Vagina (tissue), 2 donors: ENCODE measurements at regions not wholly inside any gene's neighbourhood (a gene's known extent, or its start where the extent isn't known, plus 50 kb on each side); places are given as distances from the start of the nearest gene placed in this dataset.

Experiments
- DNase-seq, 2 donors: peaks; one replicate each; pipeline ENCODE4 v3.0.0-alpha.2; 2017; ENCODE audit errors: extremely low spot score in 2 of 2
- H3K27ac ChIP-seq: fragments of 200-600 bp; sonication (generic); one replicate; pipeline ENCODE4 v1.5.1; 2019
- H3K27me3 ChIP-seq: fragments of 200-600 bp; sonication (generic); one replicate; pipeline ENCODE4 v1.5.1; 2019
- H3K36me3 ChIP-seq, 2 donors: fragments of 200-600 bp; sonication (generic); one replicate each; pipeline ENCODE4 v1.5.1; 2017 to 2019
- H3K4me1 ChIP-seq: fragments of 200-600 bp; sonication (generic); one replicate; pipeline ENCODE4 v1.5.1; 2019
- H3K4me3 ChIP-seq, 2 donors: fragments of 200-600 bp; sonication (generic); 1 replicate in 1 of 2; 2 replicates in 1 of 2; pipeline ENCODE4 v1.5.1; 2016 to 2019
- H3K9me3 ChIP-seq: fragments of 200-600 bp; sonication (generic); one replicate; pipeline ENCODE4 v1.5.1; 2019
- CTCF ChIP-seq, 3 experiments: fragments of 450-650 bp in 2 of 3; fragments of 200-600 bp in 1 of 3; sonication (generic) in 1 of 3; IDR thresholded peaks; one replicate each; pipeline ENCODE4 v1.5.1; 2017 to 2019; ENCODE audit warnings: antibody characterized with exemption in 3 of 3, mild to moderate bottlenecking in 2 of 3, moderate library complexity in 2 of 3
- POLR2A ChIP-seq, 2 donors: fragments of 450-650 bp; IDR thresholded peaks; one replicate each; pipeline ENCODE4 v1.6.1; 2017; ENCODE audit warnings: antibody characterized with exemption in 2 of 2, mild to moderate bottlenecking in 2 of 2, moderate library complexity in 2 of 2
- POLR2AphosphoS5 ChIP-seq, 2 donors: sonication (generic); formaldehyde crosslinking; IDR thresholded peaks; one replicate each; pipeline ENCODE4 v1.9.0; 2017; ENCODE audit warnings: antibody characterized with exemption in 2 of 2, mild to moderate bottlenecking in 2 of 2, low read depth in 1 of 2; ENCODE audit not compliant: insufficient read depth in 1 of 2
- intact Hi-C: fragments of 100-400 bp; cut with DNase I; formaldehyde crosslinking; loops from one replicate; pipeline ENCODE4 v1.15.1; 2023

- Histone ChIP-seq H3K9me3 (no peaks in the 10 kb centered on the region), H3K27ac (no peak overlapping the region), H3K36me3 (no peaks in the 10 kb centered on the region), H3K27me3 (no peaks in the 10 kb centered on the region), H3K4me3 (no peak overlapping the region), H3K4me1 (no peaks in the 10 kb centered on the region)
- no peak for TF ChIP-seq CTCF (IDR thresholded peaks at IDR 0.05)
- no peak for TF ChIP-seq POLR2A (IDR thresholded peaks at IDR 0.05)
- TF ChIP-seq POLR2AphosphoS5 (IDR thresholded peaks at IDR 0.05; ENCODE audit: insufficient read depth in 1 of 2, low read depth in 1 of 2), result no peak
- intact Hi-C loops, result no loop called here
- DNase-seq, result no peak
These were observed 124.8 kb downstream of the HDGFL1 start for GRCh38 chr6:22694092-22694724.

- Histone ChIP-seq H3K9me3 (no peaks in the 10 kb centered on the region), H3K27ac (no peak overlapping the region), H3K36me3 (no peaks in the 10 kb centered on the region), H3K4me1 (no peaks in the 10 kb centered on the region), H3K4me3 (no peak overlapping the region), H3K27me3 (no peaks in the 10 kb centered on the region)
- intact Hi-C loops, result no loop called here
- no peak for DNase-seq
- no peak for TF ChIP-seq POLR2A (IDR thresholded peaks at IDR 0.05)
- TF ChIP-seq POLR2AphosphoS5 (IDR thresholded peaks at IDR 0.05; ENCODE audit: insufficient read depth in 1 of 2, low read depth in 1 of 2), result no peak
- no peak for TF ChIP-seq CTCF (IDR thresholded peaks at IDR 0.05)
These were observed 127.1 kb downstream of the HDGFL1 start for GRCh38 chr6:22696481-22696880.

- no peaks in the 10 kb centered on the region for H3K27me3 ChIP-seq
- H3K9me3 ChIP-seq, result no peaks in the 10 kb centered on the region
- H3K36me3 ChIP-seq, result no peaks in the 10 kb centered on the region
- intact Hi-C loops, result no loop called here
- no peaks in the 10 kb centered on the region for H3K4me1 ChIP-seq
- TF ChIP-seq POLR2A (IDR thresholded peaks at IDR 0.05) (no peak), POLR2AphosphoS5 (IDR thresholded peaks at IDR 0.05; ENCODE audit: insufficient read depth in 1 of 2, low read depth in 1 of 2) (no peak)
- no peak overlapping the region for H3K4me3 ChIP-seq
- no peak for DNase-seq
- no peak overlapping the region for H3K27ac ChIP-seq
These were observed 127.9 kb downstream of the HDGFL1 start for GRCh38 chr6:22697306-22697705.

GRCh38 chr6:22699151-22699550 lies 129.8 kb downstream of the HDGFL1 start:
- intact Hi-C loops, result no loop called here
- no peaks in the 10 kb centered on the region for H3K9me3 ChIP-seq
- no peak for TF ChIP-seq POLR2AphosphoS5 (IDR thresholded peaks at IDR 0.05; ENCODE audit: insufficient read depth in 1 of 2, low read depth in 1 of 2)
- no peak for TF ChIP-seq CTCF (IDR thresholded peaks at IDR 0.05)
- TF ChIP-seq POLR2A (IDR thresholded peaks at IDR 0.05), result no peak

GRCh38 chr6:22706651-22707050 lies 137.3 kb downstream of the HDGFL1 start:
- Histone ChIP-seq H3K27me3 (no peaks in the 10 kb centered on the region), H3K4me1 (no peaks in the 10 kb centered on the region), H3K36me3 (no peaks in the 10 kb centered on the region), H3K9me3 (no peaks in the 10 kb centered on the region), H3K27ac (no peak overlapping the region), H3K4me3 (no peak overlapping the region)
- intact Hi-C loops, result no loop called here
- TF ChIP-seq CTCF (IDR thresholded peaks at IDR 0.05) (no peak), POLR2A (IDR thresholded peaks at IDR 0.05) (no peak), POLR2AphosphoS5 (IDR thresholded peaks at IDR 0.05; ENCODE audit: insufficient read depth in 1 of 2, low read depth in 1 of 2) (no peak)
- no peak for DNase-seq

More at GRCh38 chr6:22699151-22699550, 129.8 kb downstream of the HDGFL1 start:
- Histone ChIP-seq H3K4me3 (no peak overlapping the region), H3K27ac (no peak overlapping the region), H3K36me3 (no peaks in the 10 kb centered on the region), H3K27me3 (no peaks in the 10 kb centered on the region), H3K4me1 (no peaks in the 10 kb centered on the region)
- DNase-seq, result no peak
